ENCODE measurements at regions not wholly inside any gene's neighbourhood (a gene's known extent, or its start where the extent isn't known, plus 50 kb on each side); places are given as distances from the start of the nearest gene placed in this dataset.

GRCh38 chr3:5055357-5056110, 66.6 kb upstream of the ARL8B start:
- TF ChIP-seq RAD21 (IDR thresholded peaks at IDR 0.05; ENCODE audit: low read length): no peak
- no peak for TF ChIP-seq MAFK (IDR thresholded peaks at IDR 0.05; ENCODE audit: low read depth, low read length)
